Right lobe of liver (tissue), 4 donors: ENCODE measurements at regions not wholly inside any gene's neighbourhood (a gene's known extent, or its start where the extent isn't known, plus 50 kb on each side); places are given as distances from the start of the nearest gene placed in this dataset.

Experiments used
- CTCF ChIP-seq, 4 donors: fragments of 200-600 bp in 3 of 4; fragments of 450-650 bp in 1 of 4; IDR thresholded peaks; one replicate each; pipeline versions ENCODE4 v1.5.1 to v1.8.0; 2016 to 2022; ENCODE audit warnings: antibody characterized with exemption in 4 of 4, mild to moderate bottlenecking in 2 of 4
- POLR2A ChIP-seq: fragments of 450-650 bp; IDR thresholded peaks from one replicate; pipeline ENCODE4 v1.6.1; 2017; ENCODE audit warnings: antibody characterized with exemption, mild to moderate bottlenecking
- donor health status: DM: no; HTN: no; CAD: no.
- donor health status: DM: no; HTN: no; CAD: no.
- donor health status: DM: no; HTN: yes; CAD: no.

GRCh38 chr1:222034790-222035189, 292.9 kb upstream of the DUSP10 start:
- no peak for TF ChIP-seq CTCF (IDR thresholded peaks at IDR 0.05)
- TF ChIP-seq POLR2A = no peak
